Epithelial cell of proximal tubule (primary cell): ENCODE measurements at regions not wholly inside any gene's neighbourhood (a gene's known extent, or its start where the extent isn't known, plus 50 kb on each side); places are given as distances from the start of the nearest gene placed in this dataset.

Source experiments
- DNase-seq: peaks from one replicate; pipeline ENCODE4 v3.0.0-alpha.2; 2011; ENCODE audit warnings: low read depth
- H3K4me3 ChIP-seq: 2 replicates; pipeline ENCODE4 v1.5.1; 2011; ENCODE audit warnings: low read depth, mild to moderate bottlenecking, low read length
- TF ChIP-seq, protein P1 (sequence below): conservative IDR thresholded peaks from 2 replicates; pipeline ENCODE4 v1.5.1; 2012; ENCODE audit warnings: low read depth, mild to moderate bottlenecking, low read length

DNA sequence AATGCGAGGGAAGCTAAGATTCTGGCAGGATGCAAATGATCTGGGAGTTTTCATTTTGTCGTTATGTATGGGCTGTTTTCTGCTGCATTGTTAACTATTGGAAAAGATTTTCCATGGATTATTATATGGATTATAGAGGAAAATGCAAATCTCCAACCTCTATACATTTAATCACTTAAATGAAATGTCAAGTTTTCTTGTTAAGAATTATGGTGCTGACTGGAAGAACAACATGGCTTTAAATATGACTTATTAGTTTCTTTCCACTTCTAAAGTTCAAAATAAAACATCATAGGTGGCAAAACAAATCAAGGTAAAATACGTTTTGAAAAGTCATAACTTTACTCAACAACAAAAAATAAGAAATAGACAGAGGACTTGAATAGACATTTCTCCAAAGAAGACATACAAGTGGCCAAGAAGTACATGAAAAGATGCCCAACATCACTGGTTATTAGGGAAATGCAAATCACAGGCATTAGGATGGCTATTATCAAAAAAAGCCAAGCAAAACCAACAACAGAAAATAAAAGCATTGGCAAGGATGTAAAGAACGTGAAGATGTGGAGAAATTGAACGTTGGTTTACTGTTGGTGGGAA lies 56.2 kb upstream of the CLDN5 start:
- TF ChIP-seq, protein P1, sequence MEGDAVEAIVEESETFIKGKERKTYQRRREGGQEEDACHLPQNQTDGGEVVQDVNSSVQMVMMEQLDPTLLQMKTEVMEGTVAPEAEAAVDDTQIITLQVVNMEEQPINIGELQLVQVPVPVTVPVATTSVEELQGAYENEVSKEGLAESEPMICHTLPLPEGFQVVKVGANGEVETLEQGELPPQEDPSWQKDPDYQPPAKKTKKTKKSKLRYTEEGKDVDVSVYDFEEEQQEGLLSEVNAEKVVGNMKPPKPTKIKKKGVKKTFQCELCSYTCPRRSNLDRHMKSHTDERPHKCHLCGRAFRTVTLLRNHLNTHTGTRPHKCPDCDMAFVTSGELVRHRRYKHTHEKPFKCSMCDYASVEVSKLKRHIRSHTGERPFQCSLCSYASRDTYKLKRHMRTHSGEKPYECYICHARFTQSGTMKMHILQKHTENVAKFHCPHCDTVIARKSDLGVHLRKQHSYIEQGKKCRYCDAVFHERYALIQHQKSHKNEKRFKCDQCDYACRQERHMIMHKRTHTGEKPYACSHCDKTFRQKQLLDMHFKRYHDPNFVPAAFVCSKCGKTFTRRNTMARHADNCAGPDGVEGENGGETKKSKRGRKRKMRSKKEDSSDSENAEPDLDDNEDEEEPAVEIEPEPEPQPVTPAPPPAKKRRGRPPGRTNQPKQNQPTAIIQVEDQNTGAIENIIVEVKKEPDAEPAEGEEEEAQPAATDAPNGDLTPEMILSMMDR, result no peak
- H3K4me3 ChIP-seq, result no peak overlapping the region
- no peak for DNase-seq

DNA sequence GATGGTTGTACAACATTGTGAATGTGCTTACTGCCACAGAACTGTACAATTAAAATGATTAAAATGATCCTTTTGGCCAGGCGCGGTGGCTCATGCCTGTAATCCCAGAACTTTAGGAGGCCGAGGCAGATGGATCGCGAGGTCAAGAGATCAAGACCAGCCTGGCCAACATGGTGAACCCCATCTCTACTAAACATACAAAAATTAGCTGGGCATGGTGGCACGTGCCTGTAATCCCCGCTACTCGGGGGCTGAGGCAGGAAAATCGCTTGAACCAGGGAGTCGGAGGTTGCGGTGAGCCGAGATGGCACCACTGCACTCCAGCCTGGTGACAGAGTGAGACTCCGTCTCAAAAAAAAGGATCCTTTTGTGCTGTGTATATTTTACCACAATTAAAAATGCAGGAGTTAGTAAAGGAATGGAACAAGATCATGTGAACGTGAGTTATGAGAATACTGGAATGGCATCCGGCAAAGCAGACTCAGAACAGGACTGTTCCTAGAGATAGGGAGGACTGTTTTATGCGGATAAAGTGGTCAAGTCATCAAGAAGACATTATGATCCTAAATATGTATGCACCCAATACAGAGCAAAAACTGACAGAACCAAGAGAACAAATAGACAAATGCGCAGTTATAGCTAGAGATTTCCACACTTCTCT lies 58.0 kb upstream of the CLDN5 start:
- TF ChIP-seq, protein P1, result no peak
- no peak overlapping the region for H3K4me3 ChIP-seq
- DNase-seq, result no peak

DNA sequence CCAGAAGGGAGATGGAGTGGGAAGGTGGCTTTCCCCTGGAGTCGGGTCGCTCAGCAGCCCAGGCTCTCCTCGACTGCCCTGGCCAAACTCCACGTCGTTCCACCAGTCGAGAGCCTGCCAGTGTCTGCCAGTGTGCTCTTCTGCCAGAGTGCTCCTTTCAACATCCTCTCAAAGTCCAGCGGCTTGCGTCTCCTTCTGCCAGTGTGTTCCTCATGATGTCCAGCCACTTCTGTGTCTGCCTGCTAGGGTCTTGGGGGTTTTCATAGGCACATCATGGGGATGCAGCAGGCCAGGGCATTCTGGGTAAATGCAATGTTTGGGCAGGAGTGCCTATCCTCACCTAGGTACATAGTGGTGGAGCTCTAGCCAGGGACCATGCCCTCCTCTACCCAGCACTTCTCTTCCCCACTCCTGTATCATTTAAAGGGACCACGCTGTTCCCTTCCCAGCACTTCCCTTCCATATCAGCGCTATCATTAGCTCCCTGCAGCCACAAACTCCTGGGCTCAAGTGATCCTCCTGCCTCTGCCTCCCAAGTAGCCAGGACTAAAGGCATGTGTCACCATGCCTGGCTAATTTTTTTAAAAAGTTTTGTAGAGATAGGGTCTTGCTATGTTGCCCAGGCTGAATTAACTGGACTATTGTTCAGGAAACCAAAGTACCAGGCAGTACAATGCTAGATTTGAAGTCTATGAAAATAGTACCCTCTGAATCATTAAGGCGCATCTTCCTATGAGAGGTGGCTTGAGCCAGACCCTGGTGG lies 62.9 kb upstream of the CLDN5 start:
- H3K4me3 ChIP-seq, result no peak overlapping the region
- DNase-seq, result no peak
- TF ChIP-seq, protein P1, result no peak

DNA sequence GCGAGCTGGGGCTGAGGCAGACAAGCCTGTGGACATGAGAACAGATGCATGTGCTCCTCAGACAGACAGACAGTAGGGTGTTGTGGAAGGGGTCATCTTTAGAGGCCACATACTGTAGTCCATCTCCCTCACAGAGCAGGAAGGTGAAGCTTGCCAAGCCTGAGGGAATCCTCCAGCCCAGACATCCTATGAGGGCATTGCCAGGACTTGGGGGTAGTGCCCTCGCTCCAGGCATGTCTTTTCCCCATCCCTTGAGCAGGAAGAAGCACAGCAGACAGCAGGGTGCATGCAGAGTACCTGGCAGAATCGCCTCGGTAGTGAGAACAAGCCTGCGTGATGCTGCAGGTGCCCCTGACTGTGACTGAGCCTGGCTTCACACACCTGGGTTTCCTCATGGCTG lies 66.5 kb upstream of the CLDN5 start:
- H3K4me3 ChIP-seq, result no peak overlapping the region
- DNase-seq, result no peak
- TF ChIP-seq, protein P1, result no peak

DNA sequence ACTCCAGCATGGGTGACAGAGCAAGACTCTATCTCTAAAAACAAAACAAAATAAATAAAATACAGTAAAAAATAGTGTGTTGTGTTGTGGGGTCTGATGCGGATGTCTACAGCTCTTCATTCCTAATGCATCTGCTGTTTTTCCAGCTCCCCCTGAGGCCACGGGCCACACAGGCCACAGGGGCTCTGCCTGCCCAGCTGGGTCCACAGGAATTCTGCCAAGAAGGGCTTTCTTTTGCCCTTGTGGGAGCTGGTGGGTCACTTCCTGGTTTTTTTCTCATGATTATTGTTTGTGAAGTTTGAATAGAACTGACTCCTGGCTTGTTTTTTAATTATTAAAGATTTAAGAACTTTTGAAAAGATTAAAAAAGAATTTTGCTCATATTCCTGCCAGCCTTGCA lies 67.4 kb upstream of the CLDN5 start:
- TF ChIP-seq, protein P1, result no peak
- H3K4me3 ChIP-seq, result no peak overlapping the region
- no peak for DNase-seq

DNA sequence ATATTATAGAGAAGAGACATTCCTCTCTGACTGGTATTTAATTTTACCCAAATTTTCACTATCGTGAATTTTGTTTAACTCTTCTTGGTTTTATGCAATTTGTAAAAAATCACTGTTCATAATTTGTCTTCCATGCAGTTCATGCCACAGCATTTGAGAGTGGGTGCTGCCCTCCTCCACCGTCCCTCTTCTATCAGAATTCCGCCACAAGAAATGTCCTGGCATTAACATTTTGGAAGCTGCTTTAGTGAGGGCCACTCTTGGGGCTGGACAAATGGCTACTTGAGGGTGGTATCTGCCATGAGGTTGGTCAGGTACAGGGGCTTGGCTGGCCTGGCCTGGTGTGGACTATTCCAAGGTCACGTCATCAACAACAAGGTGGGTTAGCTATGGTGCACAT lies 68.3 kb upstream of the CLDN5 start:
- TF ChIP-seq, protein P1, result no peak
- no peak overlapping the region for H3K4me3 ChIP-seq
- DNase-seq, result no peak
